ENCODE measurements at regions not wholly inside any gene's neighbourhood (a gene's known extent, or its start where the extent isn't known, plus 50 kb on each side); places are given as distances from the start of the nearest gene placed in this dataset.

- Mint-ChIP-seq H3K4me1 (no peaks in the 10 kb centered on the region), H3K27me3 (peaks cover 11% of the 10 kb centered on the region), H3K9me3 (peaks cover 9% of the 10 kb centered on the region), H3K4me3 (no peak overlapping the region), H3K27ac (no peak overlapping the region), H3K36me3 (ENCODE audit: low read depth) (no peaks in the 10 kb centered on the region)
- no peak for ATAC-seq (replicated peaks)
Measured at GRCh38 chr2:151020411-151020810, 241.3 kb downstream of the RBM43 start.

GRCh38 chr2:151009437-151010175 lies 252.1 kb downstream of the RBM43 start:
- Mint-ChIP-seq H3K9me3 (no peaks in the 10 kb centered on the region), H3K27me3 (peaks cover 3% of the 10 kb centered on the region), H3K4me1 (no peaks in the 10 kb centered on the region), H3K27ac (no peak overlapping the region), H3K4me3 (no peak overlapping the region), H3K36me3 (ENCODE audit: low read depth) (no peaks in the 10 kb centered on the region)
- ATAC-seq (replicated peaks) = no peak

GRCh38 chr2:151007365-151007764 lies 254.3 kb downstream of the RBM43 start:
- H3K36me3 Mint-ChIP-seq (ENCODE audit: low read depth) = no peaks in the 10 kb centered on the region
- ATAC-seq (replicated peaks) = no peak
- no peaks in the 10 kb centered on the region for H3K4me1 Mint-ChIP-seq
- H3K9me3 Mint-ChIP-seq = no peaks in the 10 kb centered on the region
- H3K27ac Mint-ChIP-seq = no peak overlapping the region
- H3K4me3 Mint-ChIP-seq = no peak overlapping the region
- peaks cover 3% of the 10 kb centered on the region for H3K27me3 Mint-ChIP-seq

GRCh38 chr2:151002959-151003600 lies 258.6 kb downstream of the RBM43 start:
- H3K36me3 Mint-ChIP-seq (ENCODE audit: low read depth) = no peaks in the 10 kb centered on the region
- H3K27me3 Mint-ChIP-seq = no peaks in the 10 kb centered on the region
- no peaks in the 10 kb centered on the region for H3K4me1 Mint-ChIP-seq
- H3K27ac Mint-ChIP-seq = no peak overlapping the region
- no peak overlapping the region for H3K4me3 Mint-ChIP-seq
- H3K9me3 Mint-ChIP-seq = no peaks in the 10 kb centered on the region
- ATAC-seq (replicated peaks) = no peak

- H3K4me1 Mint-ChIP-seq = no peaks in the 10 kb centered on the region
- no peaks in the 10 kb centered on the region for H3K27me3 Mint-ChIP-seq
- no peak overlapping the region for H3K4me3 Mint-ChIP-seq
- no peak overlapping the region for H3K27ac Mint-ChIP-seq
- H3K9me3 Mint-ChIP-seq = no peaks in the 10 kb centered on the region
- no peaks in the 10 kb centered on the region for H3K36me3 Mint-ChIP-seq (ENCODE audit: low read depth)
- ATAC-seq (replicated peaks) = no peak
Measured at GRCh38 chr2:150997702-150998440, 263.8 kb downstream of the RBM43 start.

GRCh38 chr2:150997066-150997465 lies 264.6 kb downstream of the RBM43 start:
- Mint-ChIP-seq H3K4me1 (no peaks in the 10 kb centered on the region), H3K9me3 (no peaks in the 10 kb centered on the region), H3K27me3 (no peaks in the 10 kb centered on the region), H3K4me3 (no peak overlapping the region), H3K27ac (no peak overlapping the region), H3K36me3 (ENCODE audit: low read depth) (no peaks in the 10 kb centered on the region)
- ATAC-seq (replicated peaks) = no peak

- no peak overlapping the region for H3K27ac Mint-ChIP-seq
- no peaks in the 10 kb centered on the region for H3K36me3 Mint-ChIP-seq (ENCODE audit: low read depth)
- no peak for ATAC-seq (replicated peaks)
- H3K4me3 Mint-ChIP-seq = no peak overlapping the region
- no peaks in the 10 kb centered on the region for H3K4me1 Mint-ChIP-seq
- H3K9me3 Mint-ChIP-seq = peaks cover 3% of the 10 kb centered on the region
- no peaks in the 10 kb centered on the region for H3K27me3 Mint-ChIP-seq
Measured at GRCh38 chr2:150994076-150994475, 267.6 kb downstream of the RBM43 start.

- Mint-ChIP-seq H3K9me3 (peaks cover 6% of the 10 kb centered on the region), H3K4me3 (no peak overlapping the region), H3K36me3 (ENCODE audit: low read depth) (no peaks in the 10 kb centered on the region), H3K4me1 (no peaks in the 10 kb centered on the region), H3K27me3 (peaks cover 5% of the 10 kb centered on the region), H3K27ac (no peak overlapping the region)
- ATAC-seq (replicated peaks) = no peak
Measured at GRCh38 chr2:150989969-150990368, 271.7 kb downstream of the RBM43 start.

GRCh38 chr2:150985741-150986140 lies 275.9 kb downstream of the RBM43 start:
- H3K27me3 Mint-ChIP-seq = peaks cover 15% of the 10 kb centered on the region
- H3K36me3 Mint-ChIP-seq (ENCODE audit: low read depth) = no peaks in the 10 kb centered on the region
- H3K9me3 Mint-ChIP-seq = peaks cover 6% of the 10 kb centered on the region
- H3K27ac Mint-ChIP-seq = no peak overlapping the region
- no peak overlapping the region for H3K4me3 Mint-ChIP-seq
- no peaks in the 10 kb centered on the region for H3K4me1 Mint-ChIP-seq
- ATAC-seq (replicated peaks) = no peak

- no peak for ATAC-seq (replicated peaks)
- Mint-ChIP-seq H3K4me1 (no peaks in the 10 kb centered on the region), H3K4me3 (no peak overlapping the region), H3K27me3 (peaks cover 15% of the 10 kb centered on the region), H3K27ac (no peak overlapping the region), H3K36me3 (ENCODE audit: low read depth) (no peaks in the 10 kb centered on the region), H3K9me3 (peaks cover 3% of the 10 kb centered on the region)
Measured at GRCh38 chr2:150983314-150983897, 278.3 kb downstream of the RBM43 start.

- no peak for ATAC-seq (replicated peaks)
- Mint-ChIP-seq H3K27ac (no peak overlapping the region), H3K27me3 (peaks cover 15% of the 10 kb centered on the region), H3K36me3 (ENCODE audit: low read depth) (no peaks in the 10 kb centered on the region), H3K4me3 (no peak overlapping the region), H3K9me3 (peaks cover 3% of the 10 kb centered on the region), H3K4me1 (no peaks in the 10 kb centered on the region)
Measured at GRCh38 chr2:150981826-150982225, 279.8 kb downstream of the RBM43 start.

GRCh38 chr2:150978053-150978452 lies 283.6 kb downstream of the RBM43 start:
- Mint-ChIP-seq H3K27me3 (peaks cover 5% of the 10 kb centered on the region), H3K36me3 (ENCODE audit: low read depth) (no peaks in the 10 kb centered on the region), H3K4me3 (no peak overlapping the region), H3K4me1 (no peaks in the 10 kb centered on the region), H3K27ac (no peak overlapping the region), H3K9me3 (no peaks in the 10 kb centered on the region)
- no peak for ATAC-seq (replicated peaks)

- Mint-ChIP-seq H3K9me3 (no peaks in the 10 kb centered on the region), H3K36me3 (ENCODE audit: low read depth) (no peaks in the 10 kb centered on the region), H3K4me1 (no peaks in the 10 kb centered on the region), H3K27ac (no peak overlapping the region), H3K4me3 (no peak overlapping the region), H3K27me3 (peaks cover 1% of the 10 kb centered on the region)
- no peak for ATAC-seq (replicated peaks)
Measured at GRCh38 chr2:150977296-150977695, 284.4 kb downstream of the RBM43 start.

- no peak for ATAC-seq (replicated peaks)
- no peak overlapping the region for H3K27ac Mint-ChIP-seq
- no peak overlapping the region for H3K4me3 Mint-ChIP-seq
- no peaks in the 10 kb centered on the region for H3K9me3 Mint-ChIP-seq
- no peaks in the 10 kb centered on the region for H3K36me3 Mint-ChIP-seq (ENCODE audit: low read depth)
- no peaks in the 10 kb centered on the region for H3K4me1 Mint-ChIP-seq
- no peaks in the 10 kb centered on the region for H3K27me3 Mint-ChIP-seq
Measured at GRCh38 chr2:150976604-150977003, 285.1 kb downstream of the RBM43 start.

- Mint-ChIP-seq H3K36me3 (ENCODE audit: low read depth) (no peaks in the 10 kb centered on the region), H3K27ac (no peak overlapping the region), H3K4me1 (no peaks in the 10 kb centered on the region), H3K27me3 (no peaks in the 10 kb centered on the region), H3K9me3 (no peaks in the 10 kb centered on the region), H3K4me3 (no peak overlapping the region)
- ATAC-seq (replicated peaks) = no peak
Measured at GRCh38 chr2:150974864-150975263, 286.8 kb downstream of the RBM43 start.
